ENCODE measurements at regions not wholly inside any gene's neighbourhood (a gene's known extent, or its start where the extent isn't known, plus 50 kb on each side); places are given as distances from the start of the nearest gene placed in this dataset.
"Not testable (repeated sequence)": the region's sequence is repeated elsewhere in the genome, so short reads cannot be mapped to it uniquely, and the experiment has no call there.

DNA sequence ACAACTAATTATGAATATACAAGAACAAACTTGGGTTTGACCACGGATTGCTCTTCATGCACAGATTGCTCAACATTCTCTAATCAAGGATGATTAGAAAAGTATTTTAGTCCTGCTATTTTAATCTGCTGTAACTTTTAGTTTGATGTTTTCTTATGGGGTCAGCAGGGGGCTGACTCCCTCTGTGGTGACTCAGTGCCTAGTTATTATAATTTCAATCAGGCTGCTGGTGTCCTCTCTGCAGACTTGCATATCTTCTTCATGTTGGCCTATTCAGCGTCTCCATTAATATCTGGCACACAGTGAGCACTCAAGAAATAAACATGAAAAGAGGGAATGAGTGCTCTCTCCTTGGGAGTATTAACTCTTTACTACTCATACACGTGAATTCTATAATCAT, 223.8 kb upstream of the DDI1 start:
- no peak for DNase-seq

DNA sequence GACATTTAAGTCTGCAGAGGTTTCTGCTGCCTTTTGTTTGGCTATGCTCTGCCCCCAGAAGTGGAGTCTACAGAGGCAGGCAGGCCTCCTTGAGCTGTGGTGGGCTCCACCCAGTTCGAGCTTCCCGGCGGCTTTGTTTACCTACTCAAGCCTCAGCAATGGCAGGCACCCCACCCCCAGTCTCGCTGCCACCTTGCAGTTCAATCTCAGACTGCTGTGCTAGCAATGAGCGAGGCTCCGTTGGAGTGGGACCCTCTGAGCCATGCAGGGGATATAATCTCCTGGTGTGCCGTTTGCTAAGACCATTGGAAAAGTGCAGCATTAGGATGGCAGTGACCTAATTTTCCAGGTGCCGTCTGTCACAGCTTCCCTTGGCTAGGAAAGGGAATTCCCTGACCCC, 216.1 kb upstream of the DDI1 start:
- DNase-seq = not testable (repeated sequence)

DNA sequence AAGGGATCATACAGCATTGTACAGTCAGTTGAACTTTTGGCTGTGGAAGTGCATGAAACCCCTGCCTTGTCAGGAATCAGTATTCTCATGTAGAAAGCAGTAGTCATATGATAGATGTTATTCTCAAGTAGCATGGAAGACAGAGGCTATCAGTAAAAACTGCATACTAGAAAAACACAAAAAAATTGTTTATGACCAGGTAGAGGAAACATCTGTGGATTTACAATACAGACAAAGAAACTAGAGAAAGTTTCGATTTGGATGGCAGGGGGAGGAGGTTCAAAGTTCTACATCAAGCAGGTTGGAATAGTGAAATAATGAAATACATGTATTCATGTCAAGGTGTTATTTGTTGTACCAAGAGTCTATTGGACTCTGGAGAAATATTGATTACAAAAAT, 212.3 kb upstream of the DDI1 start:
- no peak for DNase-seq

DNA sequence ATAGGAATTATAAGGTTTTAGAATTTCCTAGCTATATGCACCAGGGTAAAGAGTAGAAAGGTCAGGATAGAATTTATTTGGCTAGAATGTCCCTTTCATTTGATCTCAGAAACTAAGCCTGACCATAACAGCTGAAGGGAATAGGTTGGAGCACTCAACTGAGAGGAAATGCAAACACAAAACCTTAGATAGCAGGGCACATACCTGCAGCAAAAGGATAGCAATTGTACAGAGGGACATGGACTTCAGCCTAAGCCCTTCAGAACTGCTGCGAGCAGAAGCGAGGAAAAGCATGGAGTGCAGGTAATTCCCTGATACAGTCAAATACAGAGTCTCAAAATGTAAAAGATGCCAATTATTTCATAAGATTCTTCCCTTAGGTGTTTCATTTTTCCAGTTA, 211.0 kb upstream of the DDI1 start:
- no peak for DNase-seq

DNA sequence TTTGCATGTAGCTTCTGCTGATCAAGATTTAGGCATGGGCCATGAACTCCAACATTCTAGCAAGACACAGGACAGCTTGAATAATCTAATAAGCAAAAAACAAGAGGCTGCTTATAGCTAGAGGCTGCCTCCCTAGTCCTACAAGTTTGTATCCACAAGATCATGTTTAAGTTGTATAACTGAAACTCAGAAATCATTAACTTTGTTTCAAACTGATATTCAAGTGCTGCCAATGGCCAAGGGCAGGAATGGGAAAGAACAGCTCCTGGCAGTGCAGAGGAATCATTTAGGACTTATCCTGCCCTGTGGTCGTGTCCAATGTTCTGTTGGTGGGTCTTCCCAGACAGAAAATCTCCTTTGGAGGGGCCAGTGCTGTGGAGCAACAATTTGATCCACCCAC, 209.6 kb upstream of the DDI1 start:
- DNase-seq = no peak

DNA sequence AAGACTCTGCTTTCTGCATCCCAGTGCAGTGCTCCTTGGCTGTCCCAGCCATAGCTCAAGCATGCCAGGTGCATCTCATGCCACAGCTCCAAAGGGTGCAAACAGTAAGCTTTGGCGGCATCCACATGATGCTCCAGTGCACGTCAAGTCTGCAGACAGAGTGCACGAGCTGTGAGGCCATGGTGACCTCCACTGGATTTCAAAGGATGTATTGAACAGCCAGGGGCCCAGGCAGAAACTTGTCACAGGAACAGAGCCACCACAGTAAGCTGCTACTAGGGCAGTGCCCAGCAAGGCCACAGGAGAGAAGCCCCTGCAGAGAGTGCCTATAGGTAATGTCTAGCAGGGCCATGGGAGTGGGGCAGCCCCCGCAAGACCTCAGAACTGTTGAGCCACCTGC, 206.8 kb upstream of the DDI1 start:
- DNase-seq = no peak

DNA sequence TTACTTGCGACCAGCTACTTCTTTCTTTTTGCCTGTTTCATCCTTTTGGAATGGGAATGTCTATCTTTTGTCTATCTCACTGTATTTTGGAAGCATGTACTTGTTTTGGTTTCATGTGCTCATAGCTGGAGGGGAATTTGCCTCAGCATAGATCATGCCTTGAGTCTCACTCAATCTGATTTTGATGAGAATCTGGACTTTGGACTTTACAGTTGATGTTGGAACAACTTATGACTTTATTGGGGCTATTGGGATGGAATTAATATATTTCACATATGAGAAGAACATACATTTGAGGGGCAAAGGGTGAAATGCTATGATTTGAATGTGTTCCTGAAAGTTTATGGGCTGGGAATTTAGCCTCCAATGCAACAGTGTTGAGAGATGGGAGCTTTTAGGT, 206.2 kb upstream of the DDI1 start:
- no peak for DNase-seq

DNA sequence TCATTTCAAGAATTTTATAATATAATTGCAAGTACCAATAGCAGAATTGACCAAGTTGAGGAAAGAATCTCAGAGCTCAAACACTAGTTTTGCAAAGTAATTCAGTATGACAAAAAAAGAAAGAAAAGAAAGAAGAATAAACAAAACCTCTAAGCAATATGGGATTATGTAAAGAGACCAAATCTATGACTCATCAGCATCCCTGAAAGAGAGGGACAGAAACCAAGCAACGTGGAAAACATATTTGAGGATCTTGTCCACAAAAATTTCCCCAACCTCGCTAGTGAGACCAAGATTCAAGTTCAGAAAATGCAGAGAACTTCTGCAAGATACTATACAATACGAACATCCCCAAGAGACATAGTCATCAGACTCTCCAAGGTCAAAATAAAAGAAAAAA, 203.7 kb upstream of the DDI1 start:
- DNase-seq = no peak

DNA sequence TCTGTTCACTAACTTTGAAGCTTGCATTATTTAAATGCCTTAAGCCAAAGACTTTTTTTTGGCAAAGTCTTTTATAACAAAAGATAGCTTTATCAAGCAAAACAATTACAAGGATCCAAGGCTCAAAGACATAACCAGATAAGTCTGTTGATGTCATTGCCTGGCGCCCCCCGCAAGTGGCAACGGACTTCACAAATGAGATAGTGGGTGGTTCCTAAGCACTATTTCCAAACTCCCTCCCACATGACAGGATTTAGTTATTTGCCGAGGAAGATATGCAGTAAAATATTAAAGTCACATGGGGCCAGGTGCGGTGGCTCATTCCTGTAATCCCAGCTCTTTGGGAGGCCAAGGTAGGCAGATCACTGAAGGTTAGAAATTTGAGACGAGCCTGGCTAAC, 194.2 kb upstream of the DDI1 start:
- DNase-seq = no peak

DNA sequence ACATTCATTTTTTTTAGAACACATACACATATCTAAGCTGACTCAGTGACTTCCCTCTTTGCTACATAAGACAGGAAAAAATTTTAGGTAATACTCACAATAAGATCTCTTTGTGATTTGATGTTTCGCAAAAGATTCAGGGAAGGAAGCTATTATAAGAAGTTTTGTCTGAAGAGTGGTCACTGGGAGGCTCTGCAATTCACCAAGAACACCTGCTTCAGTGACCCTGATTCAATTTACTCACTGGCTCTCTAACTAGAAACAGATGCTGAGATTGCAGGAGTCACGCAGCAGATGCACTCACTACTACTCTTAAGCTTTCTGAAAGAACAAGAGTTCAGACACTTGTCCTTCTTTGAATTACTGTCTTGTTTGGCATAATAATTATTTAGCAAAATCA, 193.6 kb upstream of the DDI1 start:
- DNase-seq = no peak

DNA sequence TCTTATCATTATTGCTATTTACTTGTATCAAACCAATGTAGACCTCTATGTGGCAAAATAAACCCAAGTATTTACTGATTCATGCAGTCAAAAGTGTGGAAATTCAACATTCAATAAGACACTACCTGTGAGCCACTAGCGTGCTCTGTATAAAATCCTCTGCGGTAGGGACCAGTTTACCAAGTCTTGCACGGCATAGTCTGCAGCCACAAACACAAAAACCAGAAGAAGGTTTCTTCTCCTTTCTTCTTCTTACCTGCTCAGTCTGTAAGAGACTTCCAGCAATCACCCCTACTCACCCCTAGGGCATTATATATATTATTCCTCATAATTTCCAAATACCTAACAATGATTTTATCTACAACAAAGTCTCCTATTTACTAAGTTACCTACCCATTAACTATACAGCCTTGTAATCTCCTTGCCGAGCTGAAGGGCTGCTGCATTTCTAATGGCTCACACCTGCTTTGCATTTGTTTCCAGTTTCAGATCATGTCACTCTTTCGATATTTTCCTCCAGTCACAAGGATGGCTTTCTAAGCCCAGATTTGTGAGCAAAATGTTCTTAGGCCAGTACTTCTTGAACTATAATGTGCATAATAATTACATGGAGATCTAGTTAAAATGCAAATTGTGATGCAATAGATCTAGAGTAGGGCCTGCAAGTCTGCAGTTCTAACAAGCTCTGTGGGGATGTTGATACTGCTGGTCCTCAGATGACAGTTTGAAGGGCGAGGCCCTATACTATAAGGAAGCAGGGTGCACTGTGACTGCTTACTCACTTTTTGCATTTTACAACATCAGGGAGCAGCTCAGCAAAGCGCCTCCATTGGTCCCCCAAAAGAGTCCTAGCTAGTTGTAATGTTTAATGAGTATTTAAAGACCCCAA, 191.9 kb upstream of the DDI1 start:
- DNase-seq = no peak

DNA sequence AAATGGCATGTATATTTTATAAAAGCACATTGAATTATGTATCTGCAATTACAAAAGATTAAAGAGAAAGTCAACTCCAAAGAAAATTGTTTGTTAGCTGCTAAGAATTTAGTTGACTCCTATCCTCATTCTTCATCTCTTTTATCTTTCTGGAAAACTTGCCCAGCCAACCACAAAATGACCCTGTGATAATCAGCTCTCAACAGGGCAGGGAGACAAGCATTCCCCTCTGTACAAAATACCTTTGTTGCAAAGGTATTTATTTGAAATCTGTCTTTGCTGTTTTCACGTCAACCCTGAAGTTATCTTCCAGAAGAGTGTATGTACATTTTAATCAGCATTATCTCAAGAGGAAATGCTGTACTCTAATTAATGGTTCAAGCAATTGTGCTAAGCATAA, 191.1 kb upstream of the DDI1 start:
- DNase-seq = no peak

DNA sequence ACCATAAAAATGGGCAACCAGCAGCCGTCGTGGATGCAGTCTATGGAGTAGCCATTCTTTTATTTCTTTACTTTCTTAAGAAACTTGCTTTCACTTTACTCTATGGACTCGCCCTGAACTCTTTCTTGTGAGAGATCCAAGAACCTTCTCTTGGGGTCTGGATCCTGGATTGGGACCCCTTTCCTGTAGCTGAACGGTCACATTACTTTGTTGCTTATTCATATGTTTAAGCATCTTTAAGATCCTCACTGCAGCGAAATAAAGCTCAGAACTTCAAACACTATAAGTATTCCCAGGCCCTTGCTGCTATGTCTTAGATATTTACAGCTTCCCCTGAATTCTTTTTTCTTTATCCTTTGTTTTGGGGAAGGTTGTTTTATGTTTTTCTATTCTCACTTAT, 187.8 kb upstream of the DDI1 start:
- DNase-seq = no peak

DNA sequence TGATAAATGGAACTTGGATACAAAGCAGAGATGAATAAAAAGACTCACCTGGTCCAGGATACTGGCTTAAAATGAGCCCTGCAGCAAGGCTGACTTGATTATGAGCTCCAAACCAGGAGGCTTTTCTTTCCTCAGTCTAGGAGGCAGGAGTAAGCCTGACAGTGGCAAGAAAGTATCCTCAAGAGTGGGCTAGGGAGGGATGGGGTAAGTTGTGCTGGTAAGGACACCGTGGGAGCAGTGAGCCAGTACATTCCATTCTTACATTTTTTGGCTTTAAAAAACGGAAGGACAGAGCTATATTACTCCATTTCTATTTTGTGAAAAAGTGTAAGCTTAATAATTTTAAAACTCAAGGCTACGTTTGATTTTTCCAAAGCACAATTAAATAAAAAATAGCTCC, 187.1 kb upstream of the DDI1 start:
- DNase-seq = no peak

DNA sequence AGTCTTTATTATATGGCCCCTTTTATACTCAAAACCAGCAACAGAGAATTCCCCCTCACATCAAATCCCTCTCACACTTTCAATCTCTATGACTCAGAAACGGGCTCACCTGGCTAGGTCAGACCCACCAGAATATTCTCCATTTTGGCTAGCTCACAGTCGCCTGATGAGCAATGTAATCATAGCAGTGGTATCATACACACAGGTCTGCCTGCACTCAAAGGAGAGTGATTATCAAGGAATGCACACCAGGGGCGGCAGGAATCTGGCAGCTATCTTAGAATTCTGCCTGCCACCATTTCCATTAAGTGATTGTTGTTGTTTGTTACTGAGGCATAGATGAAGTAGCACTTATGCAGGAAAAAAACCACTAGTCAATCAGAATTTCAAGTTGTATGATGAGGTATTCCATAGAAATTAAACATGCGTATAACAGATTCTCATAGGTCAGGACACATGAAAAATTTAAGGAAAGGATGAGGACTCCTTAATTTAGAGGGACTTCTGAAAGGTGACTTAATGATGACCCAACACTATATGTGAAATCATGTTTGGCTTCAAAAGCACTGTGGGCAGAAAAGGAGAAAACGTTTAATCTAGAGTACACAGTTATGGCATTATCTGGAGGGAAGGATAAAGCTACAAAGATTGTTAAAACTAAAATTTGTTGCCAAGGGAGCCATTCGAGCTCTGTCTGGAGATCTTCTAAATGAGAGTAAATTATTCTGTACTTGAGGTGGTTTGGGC, 185.8 kb upstream of the DDI1 start:
- DNase-seq = no peak

DNA sequence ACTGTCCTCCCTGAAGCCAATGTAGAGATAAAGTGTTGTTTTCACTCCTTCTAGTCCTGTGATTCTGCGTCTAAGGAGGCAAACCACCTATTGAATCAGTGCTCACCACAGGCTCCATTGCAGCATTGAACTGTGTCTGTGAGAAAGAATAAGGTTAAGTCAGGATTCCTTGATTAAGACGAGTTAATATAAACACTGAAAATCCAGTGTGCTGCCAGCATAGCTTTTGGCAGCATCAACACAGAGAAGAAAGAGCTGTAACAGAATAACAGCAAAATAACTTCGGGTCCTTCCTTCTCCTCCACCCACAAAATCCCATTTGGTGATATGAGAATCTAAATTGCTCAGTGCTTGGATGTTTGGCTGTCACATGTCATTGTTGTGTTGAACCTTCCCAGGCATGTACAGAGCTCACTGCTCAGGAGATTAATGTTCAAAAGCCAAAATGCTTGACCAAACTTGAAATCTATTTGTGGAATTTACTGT, 185.2 kb upstream of the DDI1 start:
- no peak for DNase-seq

All from NCI-H748 treated with DMSO at 0.1 percent for 48 hours (cell line).